GM03348 (cell line): ENCODE measurements at regions not wholly inside any gene's neighbourhood (a gene's known extent, or its start where the extent isn't known, plus 50 kb on each side); places are given as distances from the start of the nearest gene placed in this dataset.

ENCODE experiments used
- DNase-seq: peaks from one replicate; pipeline ENCODE4 v3.0.0; 2012; ENCODE audit warnings: low spot score

- no peak for DNase-seq
Measured at GRCh38 chr12:66915306-66915904, 236.5 kb upstream of the GRIP1 start.

GRCh38 chr12:66916189-66916588 is 237.3 kb upstream of the GRIP1 start:
- DNase-seq, result no peak

- DNase-seq, result no peak
Measured at GRCh38 chr12:66919466-66919865, 240.6 kb upstream of the GRIP1 start.

GRCh38 chr12:66920205-66920604 is 241.3 kb upstream of the GRIP1 start:
- DNase-seq, result no peak

GRCh38 chr12:66921151-66921550 is 242.3 kb upstream of the GRIP1 start:
- DNase-seq, result no peak

GRCh38 chr12:66925083-66925482 is 246.2 kb upstream of the GRIP1 start:
- no peak for DNase-seq

GRCh38 chr12:66929121-66929520 is 250.2 kb upstream of the GRIP1 start:
- DNase-seq, result no peak

- no peak for DNase-seq
Measured at GRCh38 chr12:66931091-66931490, 252.2 kb upstream of the GRIP1 start.

GRCh38 chr12:66932126-66932525 is 253.2 kb upstream of the GRIP1 start:
- DNase-seq, result no peak

- no peak for DNase-seq
Measured at GRCh38 chr12:66934302-66935062, 255.6 kb upstream of the GRIP1 start.

GRCh38 chr12:66941150-66941549 is 262.3 kb upstream of the GRIP1 start:
- no peak for DNase-seq

GRCh38 chr12:66942741-66943465 is 264.0 kb upstream of the GRIP1 start:
- no peak for DNase-seq

GRCh38 chr12:66944365-66944764 is 265.5 kb upstream of the GRIP1 start:
- no peak for DNase-seq

- DNase-seq, result no peak
Measured at GRCh38 chr12:66945189-66945817, 266.4 kb upstream of the GRIP1 start.

GRCh38 chr12:66947119-66947518 is 268.2 kb upstream of the GRIP1 start:
- no peak for DNase-seq

GRCh38 chr12:66952668-66953067 is 273.8 kb upstream of the GRIP1 start:
- no peak for DNase-seq

GRCh38 chr12:66956300-66956699 is 277.4 kb upstream of the GRIP1 start:
- DNase-seq, result no peak

- DNase-seq, result no peak
Measured at GRCh38 chr12:66959276-66959675, 280.4 kb upstream of the GRIP1 start.

- no peak for DNase-seq
Measured at GRCh38 chr12:66960006-66960405, 281.1 kb upstream of the GRIP1 start.

GRCh38 chr12:66960704-66961690 is 282.1 kb upstream of the GRIP1 start:
- no peak for DNase-seq

- DNase-seq, result no peak
Measured at GRCh38 chr12:66962290-66962689, 283.4 kb upstream of the GRIP1 start.

- DNase-seq, result no peak
Measured at GRCh38 chr12:66963901-66964300, 285.0 kb upstream of the GRIP1 start.
